ENCODE measurements at regions not wholly inside any gene's neighbourhood (a gene's known extent, or its start where the extent isn't known, plus 50 kb on each side); places are given as distances from the start of the nearest gene placed in this dataset.

GRCh38 chr5:66353186-66353585, 209.1 kb downstream of the SREK1 start:
- no peak overlapping the region for H3K27ac ChIP-seq (ENCODE audit: low read depth, low read length)
- H3K36me3 ChIP-seq (ENCODE audit: insufficient read depth, low read length), result no peaks in the 10 kb centered on the region
- no peak overlapping the region for H3K4me3 ChIP-seq (ENCODE audit: low read depth in 1 of 2, low read length in 2 of 2)
- no peaks in the 10 kb centered on the region for H3K27me3 ChIP-seq (ENCODE audit: control insufficient read depth in 1 of 2, insufficient read depth in 2 of 2, low read length in 2 of 2)
- no peaks in the 10 kb centered on the region for H3K4me1 ChIP-seq (ENCODE audit: insufficient read depth, low read length)
- H3K9me3 ChIP-seq (ENCODE audit: low read length), result no peaks in the 10 kb centered on the region
- H3K9ac ChIP-seq (ENCODE audit: low read length), result no peak overlapping the region

GRCh38 chr5:66354422-66354821, 210.3 kb downstream of the SREK1 start:
- Histone ChIP-seq H3K36me3 (ENCODE audit: insufficient read depth, low read length) (no peaks in the 10 kb centered on the region), H3K4me1 (ENCODE audit: insufficient read depth, low read length) (no peaks in the 10 kb centered on the region), H3K27ac (ENCODE audit: low read depth, low read length) (no peak overlapping the region)

GRCh38 chr5:66356011-66356565, 212.0 kb downstream of the SREK1 start:
- H3K9ac ChIP-seq (ENCODE audit: low read length), result no peak overlapping the region

More at GRCh38 chr5:66354422-66354821, 210.3 kb downstream of the SREK1 start:
- no peak overlapping the region for H3K4me3 ChIP-seq (ENCODE audit: low read depth in 1 of 2, low read length in 2 of 2)
- no peaks in the 10 kb centered on the region for H3K9me3 ChIP-seq (ENCODE audit: low read length)
- no peaks in the 10 kb centered on the region for H3K27me3 ChIP-seq (ENCODE audit: control insufficient read depth in 1 of 2, insufficient read depth in 2 of 2, low read length in 2 of 2)
- no peak overlapping the region for H3K9ac ChIP-seq (ENCODE audit: low read length)

GRCh38 chr5:66358741-66359140, 214.6 kb downstream of the SREK1 start:
- Histone ChIP-seq H3K4me3 (ENCODE audit: low read depth in 1 of 2, low read length in 2 of 2) (no peak overlapping the region), H3K4me1 (ENCODE audit: insufficient read depth, low read length) (no peaks in the 10 kb centered on the region), H3K9me3 (ENCODE audit: low read length) (no peaks in the 10 kb centered on the region), H3K27me3 (ENCODE audit: control insufficient read depth in 1 of 2, insufficient read depth in 2 of 2, low read length in 2 of 2) (no peaks in the 10 kb centered on the region), H3K27ac (ENCODE audit: low read depth, low read length) (no peak overlapping the region), H3K36me3 (ENCODE audit: insufficient read depth, low read length) (no peaks in the 10 kb centered on the region), H3K9ac (ENCODE audit: low read length) (no peak overlapping the region)

More at GRCh38 chr5:66356011-66356565, 212.0 kb downstream of the SREK1 start:
- no peaks in the 10 kb centered on the region for H3K4me1 ChIP-seq (ENCODE audit: insufficient read depth, low read length)
- H3K9me3 ChIP-seq (ENCODE audit: low read length), result no peaks in the 10 kb centered on the region
- H3K4me3 ChIP-seq (ENCODE audit: low read depth in 1 of 2, low read length in 2 of 2), result no peak overlapping the region
- no peak overlapping the region for H3K27ac ChIP-seq (ENCODE audit: low read depth, low read length)
- no peaks in the 10 kb centered on the region for H3K36me3 ChIP-seq (ENCODE audit: insufficient read depth, low read length)
- no peaks in the 10 kb centered on the region for H3K27me3 ChIP-seq (ENCODE audit: control insufficient read depth in 1 of 2, insufficient read depth in 2 of 2, low read length in 2 of 2)

GRCh38 chr5:66361070-66361469, 217.0 kb downstream of the SREK1 start:
- H3K4me1 ChIP-seq (ENCODE audit: insufficient read depth, low read length), result no peaks in the 10 kb centered on the region
- H3K4me3 ChIP-seq (ENCODE audit: low read depth in 1 of 2, low read length in 2 of 2), result no peak overlapping the region
- no peaks in the 10 kb centered on the region for H3K36me3 ChIP-seq (ENCODE audit: insufficient read depth, low read length)
- no peaks in the 10 kb centered on the region for H3K9me3 ChIP-seq (ENCODE audit: low read length)
- no peak overlapping the region for H3K9ac ChIP-seq (ENCODE audit: low read length)
- H3K27ac ChIP-seq (ENCODE audit: low read depth, low read length), result no peak overlapping the region
- H3K27me3 ChIP-seq (ENCODE audit: control insufficient read depth in 1 of 2, insufficient read depth in 2 of 2, low read length in 2 of 2), result no peaks in the 10 kb centered on the region

- H3K36me3 ChIP-seq (ENCODE audit: insufficient read depth, low read length), result no peaks in the 10 kb centered on the region
- H3K9ac ChIP-seq (ENCODE audit: low read length), result no peak overlapping the region
- no peak overlapping the region for H3K4me3 ChIP-seq (ENCODE audit: low read depth in 1 of 2, low read length in 2 of 2)
- no peak overlapping the region for H3K27ac ChIP-seq (ENCODE audit: low read depth, low read length)
- no peaks in the 10 kb centered on the region for H3K27me3 ChIP-seq (ENCODE audit: control insufficient read depth in 1 of 2, insufficient read depth in 2 of 2, low read length in 2 of 2)
- H3K9me3 ChIP-seq (ENCODE audit: low read length), result no peaks in the 10 kb centered on the region
- H3K4me1 ChIP-seq (ENCODE audit: insufficient read depth, low read length), result no peaks in the 10 kb centered on the region
These were observed 217.9 kb downstream of the SREK1 start for GRCh38 chr5:66362046-66362445.

GRCh38 chr5:66362687-66363086, 218.6 kb downstream of the SREK1 start:
- Histone ChIP-seq H3K9ac (ENCODE audit: low read length) (no peak overlapping the region), H3K36me3 (ENCODE audit: insufficient read depth, low read length) (no peaks in the 10 kb centered on the region), H3K9me3 (ENCODE audit: low read length) (no peaks in the 10 kb centered on the region), H3K27me3 (ENCODE audit: control insufficient read depth in 1 of 2, insufficient read depth in 2 of 2, low read length in 2 of 2) (no peaks in the 10 kb centered on the region), H3K4me3 (ENCODE audit: low read depth in 1 of 2, low read length in 2 of 2) (no peak overlapping the region), H3K27ac (ENCODE audit: low read depth, low read length) (no peak overlapping the region), H3K4me1 (ENCODE audit: insufficient read depth, low read length) (no peaks in the 10 kb centered on the region)

- Histone ChIP-seq H3K27me3 (ENCODE audit: control insufficient read depth in 1 of 2, insufficient read depth in 2 of 2, low read length in 2 of 2) (no peaks in the 10 kb centered on the region), H3K9ac (ENCODE audit: low read length) (no peak overlapping the region), H3K36me3 (ENCODE audit: insufficient read depth, low read length) (no peaks in the 10 kb centered on the region), H3K27ac (ENCODE audit: low read depth, low read length) (no peak overlapping the region), H3K4me1 (ENCODE audit: insufficient read depth, low read length) (no peaks in the 10 kb centered on the region), H3K9me3 (ENCODE audit: low read length) (no peaks in the 10 kb centered on the region), H3K4me3 (ENCODE audit: low read depth in 1 of 2, low read length in 2 of 2) (no peak overlapping the region)
These were observed 219.0 kb downstream of the SREK1 start for GRCh38 chr5:66363097-66363496.

GRCh38 chr5:66364186-66364585, 220.1 kb downstream of the SREK1 start:
- Histone ChIP-seq H3K4me1 (ENCODE audit: insufficient read depth, low read length) (no peaks in the 10 kb centered on the region), H3K9me3 (ENCODE audit: low read length) (no peaks in the 10 kb centered on the region), H3K4me3 (ENCODE audit: low read depth in 1 of 2, low read length in 2 of 2) (no peak overlapping the region), H3K27ac (ENCODE audit: low read depth, low read length) (no peak overlapping the region), H3K27me3 (ENCODE audit: control insufficient read depth in 1 of 2, insufficient read depth in 2 of 2, low read length in 2 of 2) (no peaks in the 10 kb centered on the region), H3K9ac (ENCODE audit: low read length) (no peak overlapping the region), H3K36me3 (ENCODE audit: insufficient read depth, low read length) (no peaks in the 10 kb centered on the region)

- H3K27ac ChIP-seq (ENCODE audit: low read depth, low read length), result no peak overlapping the region
- H3K36me3 ChIP-seq (ENCODE audit: insufficient read depth, low read length), result no peaks in the 10 kb centered on the region
- no peaks in the 10 kb centered on the region for H3K9me3 ChIP-seq (ENCODE audit: low read length)
- H3K4me1 ChIP-seq (ENCODE audit: insufficient read depth, low read length), result no peaks in the 10 kb centered on the region
- no peaks in the 10 kb centered on the region for H3K27me3 ChIP-seq (ENCODE audit: control insufficient read depth in 1 of 2, insufficient read depth in 2 of 2, low read length in 2 of 2)
- no peak overlapping the region for H3K9ac ChIP-seq (ENCODE audit: low read length)
- H3K4me3 ChIP-seq (ENCODE audit: low read depth in 1 of 2, low read length in 2 of 2), result no peak overlapping the region
These were observed 221.9 kb downstream of the SREK1 start for GRCh38 chr5:66365981-66366380.

- Histone ChIP-seq H3K36me3 (ENCODE audit: insufficient read depth, low read length) (no peaks in the 10 kb centered on the region), H3K9me3 (ENCODE audit: low read length) (no peaks in the 10 kb centered on the region), H3K27ac (ENCODE audit: low read depth, low read length) (no peak overlapping the region), H3K27me3 (ENCODE audit: control insufficient read depth in 1 of 2, insufficient read depth in 2 of 2, low read length in 2 of 2) (no peaks in the 10 kb centered on the region), H3K9ac (ENCODE audit: low read length) (no peak overlapping the region), H3K4me3 (ENCODE audit: low read depth in 1 of 2, low read length in 2 of 2) (no peak overlapping the region), H3K4me1 (ENCODE audit: insufficient read depth, low read length) (no peaks in the 10 kb centered on the region)
These were observed 223.9 kb downstream of the SREK1 start for GRCh38 chr5:66367814-66368541.

- H3K36me3 ChIP-seq (ENCODE audit: insufficient read depth, low read length), result no peaks in the 10 kb centered on the region
- H3K27me3 ChIP-seq (ENCODE audit: control insufficient read depth in 1 of 2, insufficient read depth in 2 of 2, low read length in 2 of 2), result no peaks in the 10 kb centered on the region
- H3K4me1 ChIP-seq (ENCODE audit: insufficient read depth, low read length), result no peaks in the 10 kb centered on the region
- no peaks in the 10 kb centered on the region for H3K9me3 ChIP-seq (ENCODE audit: low read length)
- no peak overlapping the region for H3K4me3 ChIP-seq (ENCODE audit: low read depth in 1 of 2, low read length in 2 of 2)
- H3K27ac ChIP-seq (ENCODE audit: low read depth, low read length), result no peak overlapping the region
- H3K9ac ChIP-seq (ENCODE audit: low read length), result no peak overlapping the region
These were observed 224.7 kb downstream of the SREK1 start for GRCh38 chr5:66368811-66369210.

Measured in muscle layer of colon (tissue), 2 donors.